Hepatocyte (in vitro differentiated cells): ENCODE measurements at regions not wholly inside any gene's neighbourhood (a gene's known extent, or its start where the extent isn't known, plus 50 kb on each side); places are given as distances from the start of the nearest gene placed in this dataset.

Source experiments
- DNase-seq: peaks from one replicate; pipeline ENCODE4 v3.0.0-alpha.2; 2016; ENCODE audit warnings: low spot score
- H2AFZ ChIP-seq: fragments of 200-600 bp; sonication (generic); 2 replicates; pipeline ENCODE4 v1.6.0; 2016; ENCODE audit warnings: antibody characterized with exemption, mild to moderate bottlenecking
- H3K27ac ChIP-seq: fragments of 200-600 bp; sonication (generic); 2 replicates; pipeline ENCODE4 v1.5.1; 2016; ENCODE audit warnings: mild to moderate bottlenecking
- H3K27me3 ChIP-seq: fragments of 200-600 bp; sonication (generic); 2 replicates; pipeline ENCODE4 v1.6.1; 2016
- H3K36me3 ChIP-seq: fragments of 200-600 bp; sonication (generic); replicated peaks from 2 replicates; pipeline ENCODE4 v1.5.1; 2016; ENCODE audit warnings: low read depth; ENCODE audit not compliant: insufficient read depth
- H3K4me1 ChIP-seq: fragments of 200-600 bp; sonication (generic); 2 replicates; pipeline ENCODE4 v1.5.1; 2016; ENCODE audit warnings: mild to moderate bottlenecking, moderate library complexity; ENCODE audit not compliant: insufficient read depth
- H3K4me2 ChIP-seq: fragments of 200-600 bp; sonication (generic); 2 replicates; pipeline ENCODE4 v1.6.0; 2016
- H3K4me3 ChIP-seq: fragments of 200-600 bp; sonication (generic); 2 replicates; pipeline ENCODE4 v1.5.1; 2016; ENCODE audit warnings: mild to moderate bottlenecking
- H3K79me2 ChIP-seq: fragments of 200-600 bp; sonication (generic); 2 replicates; pipeline ENCODE4 v1.6.0; 2017; ENCODE audit warnings: mild to moderate bottlenecking
- H3K9me2 ChIP-seq: fragments of 200-600 bp; sonication (generic); replicated peaks from 2 replicates; pipeline ENCODE4 v1.6.0; 2017; ENCODE audit warnings: mild to moderate bottlenecking; ENCODE audit not compliant: insufficient read depth
- H3K9me3 ChIP-seq: fragments of 200-600 bp; sonication (generic); 2 replicates; pipeline ENCODE4 v1.5.1; 2016; ENCODE audit warnings: low read depth, mild to moderate bottlenecking
- H4K20me1 ChIP-seq: fragments of 200-600 bp; sonication (generic); 2 replicates; pipeline ENCODE4 v1.6.0; 2016; ENCODE audit warnings: mild to moderate bottlenecking; ENCODE audit not compliant: insufficient read depth, poor library complexity, severe bottlenecking
- EZH2 ChIP-seq: fragments of 200-600 bp; sonication (generic); IDR thresholded peaks from 2 replicates; pipeline ENCODE4 v1.6.1; 2016; ENCODE audit warnings: antibody characterized with exemption, mild to moderate bottlenecking, borderline replicate concordance
- EZH2phosphoT487 ChIP-seq: fragments of 200-600 bp; sonication (generic); IDR thresholded peaks from one replicate; pipeline ENCODE4 v1.6.1; 2018; ENCODE audit warnings: antibody characterized with exemption, mild to moderate bottlenecking, low read depth, moderate library complexity; ENCODE audit not compliant: unreplicated experiment, severe bottlenecking
- WGBS: methylation state at CpG from one replicate; pipeline ENCODE4 v1.1.6; 2016; ENCODE audit warnings: low lambda C conversion rate; ENCODE audit errors: missing lambda C conversion rate; 5-methylcytosine and 5-hydroxymethylcytosine counted together
- TF ChIP-seq, protein P1 (sequence below): fragments of 200-600 bp; sonication (generic); IDR thresholded peaks from 2 replicates; pipeline ENCODE4 v1.5.1; 2016; ENCODE audit warnings: antibody characterized with exemption, mild to moderate bottlenecking; ENCODE audit not compliant: poor library complexity

DNA sequence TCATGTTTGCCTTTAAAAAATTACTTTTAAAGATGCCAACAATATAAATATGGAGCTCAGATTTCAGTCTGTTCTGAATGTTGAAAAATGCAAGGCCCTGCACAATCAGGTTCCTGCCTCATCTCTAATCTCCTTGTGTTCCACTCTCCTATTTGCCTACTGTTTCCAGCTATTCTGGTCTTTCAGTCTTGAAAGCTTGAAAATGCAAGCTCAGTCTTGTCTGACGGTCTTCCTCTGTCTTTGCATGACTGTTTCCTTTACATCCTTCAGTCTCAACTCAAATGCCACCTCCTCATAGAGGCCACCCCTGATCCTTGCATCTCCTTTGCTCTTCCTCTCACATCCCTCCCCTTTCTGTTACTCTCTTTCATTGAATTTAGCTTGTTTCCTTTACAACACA lies 354.9 kb downstream of the KIF4B start:
- DNase-seq: no peak
- TF ChIP-seq, protein P1, sequence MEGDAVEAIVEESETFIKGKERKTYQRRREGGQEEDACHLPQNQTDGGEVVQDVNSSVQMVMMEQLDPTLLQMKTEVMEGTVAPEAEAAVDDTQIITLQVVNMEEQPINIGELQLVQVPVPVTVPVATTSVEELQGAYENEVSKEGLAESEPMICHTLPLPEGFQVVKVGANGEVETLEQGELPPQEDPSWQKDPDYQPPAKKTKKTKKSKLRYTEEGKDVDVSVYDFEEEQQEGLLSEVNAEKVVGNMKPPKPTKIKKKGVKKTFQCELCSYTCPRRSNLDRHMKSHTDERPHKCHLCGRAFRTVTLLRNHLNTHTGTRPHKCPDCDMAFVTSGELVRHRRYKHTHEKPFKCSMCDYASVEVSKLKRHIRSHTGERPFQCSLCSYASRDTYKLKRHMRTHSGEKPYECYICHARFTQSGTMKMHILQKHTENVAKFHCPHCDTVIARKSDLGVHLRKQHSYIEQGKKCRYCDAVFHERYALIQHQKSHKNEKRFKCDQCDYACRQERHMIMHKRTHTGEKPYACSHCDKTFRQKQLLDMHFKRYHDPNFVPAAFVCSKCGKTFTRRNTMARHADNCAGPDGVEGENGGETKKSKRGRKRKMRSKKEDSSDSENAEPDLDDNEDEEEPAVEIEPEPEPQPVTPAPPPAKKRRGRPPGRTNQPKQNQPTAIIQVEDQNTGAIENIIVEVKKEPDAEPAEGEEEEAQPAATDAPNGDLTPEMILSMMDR: no peak
- TF ChIP-seq EZH2: no peak
- no peak for TF ChIP-seq EZH2phosphoT487
- Histone ChIP-seq H3K9me2 (no peaks in the 10 kb centered on the region), H2AFZ (no peak overlapping the region), H4K20me1 (no peaks in the 10 kb centered on the region), H3K79me2 (no peaks in the 10 kb centered on the region), H3K4me3 (no peak overlapping the region), H3K4me1 (no peaks in the 10 kb centered on the region), H3K4me2 (no peak overlapping the region), H3K9me3 (no peaks in the 10 kb centered on the region), H3K27me3 (no peaks in the 10 kb centered on the region), H3K27ac (no peak overlapping the region), H3K36me3 (no peaks in the 10 kb centered on the region)
- 64% methylated on average over 1 of the region's 1 CpG for WGBS

DNA sequence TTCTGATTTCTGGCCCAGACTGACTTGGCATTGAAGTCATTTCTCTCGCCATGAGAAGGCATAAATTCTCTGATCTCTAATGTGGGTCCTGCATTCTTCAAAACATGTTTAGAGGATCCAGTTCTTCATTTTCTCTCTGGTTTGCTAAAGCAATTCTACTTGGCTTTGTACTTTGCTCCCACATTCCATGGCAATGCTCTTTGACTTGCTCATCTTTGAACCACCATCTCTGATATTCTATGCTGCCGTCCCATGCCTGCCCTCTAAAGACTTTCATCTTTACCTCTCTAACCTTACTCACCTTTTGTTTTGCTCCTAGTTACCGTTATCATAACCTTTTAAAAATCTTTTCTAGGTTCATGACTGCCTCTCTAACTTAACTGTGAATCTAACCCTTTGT lies 366.9 kb downstream of the KIF4B start:
- WGBS: 85% methylated on average over 3 of the region's 3 CpGs
- no peaks in the 10 kb centered on the region for H3K9me2 ChIP-seq
- H3K4me1 ChIP-seq: no peaks in the 10 kb centered on the region
- H4K20me1 ChIP-seq: no peaks in the 10 kb centered on the region
- no peak for DNase-seq
- no peaks in the 10 kb centered on the region for H3K27me3 ChIP-seq
- H3K27ac ChIP-seq: no peak overlapping the region
- H3K9me3 ChIP-seq: no peaks in the 10 kb centered on the region
- no peaks in the 10 kb centered on the region for H3K36me3 ChIP-seq
- no peak overlapping the region for H3K4me2 ChIP-seq
- H3K4me3 ChIP-seq: no peak overlapping the region
- no peak overlapping the region for H2AFZ ChIP-seq
- no peaks in the 10 kb centered on the region for H3K79me2 ChIP-seq
- TF ChIP-seq EZH2 (no peak), EZH2phosphoT487 (no peak)
- TF ChIP-seq, protein P1: no peak

DNA sequence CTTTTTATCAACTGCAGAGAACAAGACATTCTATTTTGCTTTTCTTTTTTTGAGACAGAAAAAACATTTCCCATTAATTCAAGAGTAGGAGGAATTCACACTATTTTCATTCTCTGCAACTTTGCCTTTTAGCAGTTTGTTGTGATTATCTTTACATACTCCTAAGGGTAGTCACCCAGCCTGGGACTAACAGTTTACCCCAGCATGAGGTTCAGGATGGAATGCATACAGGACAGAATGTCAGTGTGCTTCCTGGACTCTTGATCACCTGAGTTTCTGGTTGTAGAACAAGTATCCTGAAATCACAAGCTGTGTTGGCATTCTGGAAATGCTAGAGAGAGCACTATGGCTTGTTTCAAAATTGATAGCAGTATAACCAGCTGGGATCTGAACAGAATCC lies 368.1 kb downstream of the KIF4B start:
- no peaks in the 10 kb centered on the region for H3K4me1 ChIP-seq
- no peaks in the 10 kb centered on the region for H3K9me2 ChIP-seq
- no peak for DNase-seq
- H2AFZ ChIP-seq: no peak overlapping the region
- H4K20me1 ChIP-seq: no peaks in the 10 kb centered on the region
- H3K4me2 ChIP-seq: no peak overlapping the region
- no peak overlapping the region for H3K4me3 ChIP-seq
- no peaks in the 10 kb centered on the region for H3K79me2 ChIP-seq
- H3K27ac ChIP-seq: no peak overlapping the region
- no peaks in the 10 kb centered on the region for H3K36me3 ChIP-seq
- TF ChIP-seq, protein P1: no peak
- TF ChIP-seq EZH2phosphoT487 (no peak), EZH2 (no peak)
- no peaks in the 10 kb centered on the region for H3K9me3 ChIP-seq
- H3K27me3 ChIP-seq: no peaks in the 10 kb centered on the region

DNA sequence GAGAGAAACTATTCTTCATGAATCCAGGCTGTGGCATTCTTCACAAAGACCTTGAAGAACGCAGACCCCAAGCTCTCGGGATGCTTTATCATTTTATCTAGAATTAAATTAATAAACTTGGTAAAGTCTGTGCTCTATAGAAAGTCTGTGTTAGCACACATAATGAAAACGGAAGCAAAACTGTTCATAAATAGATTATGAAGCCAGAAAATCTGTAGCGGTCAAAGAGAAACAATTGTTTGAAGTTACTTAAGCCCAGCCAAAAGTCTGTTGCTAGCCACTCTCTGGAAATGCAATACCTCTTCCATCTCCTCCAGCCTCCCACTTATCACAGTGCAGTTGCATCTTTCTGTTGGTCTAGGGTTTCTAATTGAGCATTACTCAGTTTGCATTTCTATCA lies 375.9 kb downstream of the KIF4B start:
- Histone ChIP-seq H4K20me1 (no peaks in the 10 kb centered on the region), H3K27me3 (peaks cover 2% of the 10 kb centered on the region), H3K36me3 (no peaks in the 10 kb centered on the region), H3K27ac (no peak overlapping the region), H3K9me2 (no peaks in the 10 kb centered on the region), H3K4me3 (no peak overlapping the region), H3K4me1 (no peaks in the 10 kb centered on the region), H3K9me3 (no peaks in the 10 kb centered on the region), H3K4me2 (no peak overlapping the region), H2AFZ (no peak overlapping the region), H3K79me2 (no peaks in the 10 kb centered on the region)
- WGBS: 95% methylated on average over 4 of the region's 4 CpGs
- no peak for TF ChIP-seq EZH2
- TF ChIP-seq, protein P1: no peak
- TF ChIP-seq EZH2phosphoT487: no peak
- DNase-seq: no peak
